Stomach (tissue), 4 donors: ENCODE measurements at regions not wholly inside any gene's neighbourhood (a gene's known extent, or its start where the extent isn't known, plus 50 kb on each side); places are given as distances from the start of the nearest gene placed in this dataset.

ENCODE experiments used
- EP300 ChIP-seq: sonication (generic); formaldehyde crosslinking; IDR thresholded peaks from one replicate; pipeline ENCODE4 v1.6.1; 2017; ENCODE audit warnings: antibody characterized with exemption
- POLR2A ChIP-seq, 4 donors: fragments of 450-650 bp; IDR thresholded peaks; one replicate each; pipeline ENCODE4 v1.6.1; 2016; ENCODE audit warnings: antibody characterized with exemption in 4 of 4, control low read depth in 2 of 4, mild to moderate bottlenecking in 1 of 4, moderate library complexity in 1 of 4
- TF ChIP-seq, protein P1 (sequence below), 7 experiments: fragments of 450-650 bp in 4 of 7; fragments of 200-600 bp in 3 of 7; sonication (generic) in 3 of 7; IDR thresholded peaks; one replicate each; pipeline ENCODE4 v1.5.1; 2016 to 2019; ENCODE audit warnings: antibody characterized with exemption in 7 of 7, control low read depth in 2 of 7, mild to moderate bottlenecking in 1 of 7

- TF ChIP-seq POLR2A (IDR thresholded peaks at IDR 0.05), result no peak
- TF ChIP-seq, protein P1, sequence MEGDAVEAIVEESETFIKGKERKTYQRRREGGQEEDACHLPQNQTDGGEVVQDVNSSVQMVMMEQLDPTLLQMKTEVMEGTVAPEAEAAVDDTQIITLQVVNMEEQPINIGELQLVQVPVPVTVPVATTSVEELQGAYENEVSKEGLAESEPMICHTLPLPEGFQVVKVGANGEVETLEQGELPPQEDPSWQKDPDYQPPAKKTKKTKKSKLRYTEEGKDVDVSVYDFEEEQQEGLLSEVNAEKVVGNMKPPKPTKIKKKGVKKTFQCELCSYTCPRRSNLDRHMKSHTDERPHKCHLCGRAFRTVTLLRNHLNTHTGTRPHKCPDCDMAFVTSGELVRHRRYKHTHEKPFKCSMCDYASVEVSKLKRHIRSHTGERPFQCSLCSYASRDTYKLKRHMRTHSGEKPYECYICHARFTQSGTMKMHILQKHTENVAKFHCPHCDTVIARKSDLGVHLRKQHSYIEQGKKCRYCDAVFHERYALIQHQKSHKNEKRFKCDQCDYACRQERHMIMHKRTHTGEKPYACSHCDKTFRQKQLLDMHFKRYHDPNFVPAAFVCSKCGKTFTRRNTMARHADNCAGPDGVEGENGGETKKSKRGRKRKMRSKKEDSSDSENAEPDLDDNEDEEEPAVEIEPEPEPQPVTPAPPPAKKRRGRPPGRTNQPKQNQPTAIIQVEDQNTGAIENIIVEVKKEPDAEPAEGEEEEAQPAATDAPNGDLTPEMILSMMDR (IDR thresholded peaks at IDR 0.05), result no peak
- TF ChIP-seq EP300, result no peak
Observed at GRCh38 chr14:55908106-55908505, 210.1 kb upstream of the PELI2 start.
